HCT116 (cell line): ENCODE measurements at regions not wholly inside any gene's neighbourhood (a gene's known extent, or its start where the extent isn't known, plus 50 kb on each side); places are given as distances from the start of the nearest gene placed in this dataset.

Experiments used
- ATAC-seq: fragments of 200-7000 bp; cut with Tn5 transposase; 2 replicates; pipeline ENCODE4 v1.9.1; 2020; ENCODE audit warnings: mild to moderate bottlenecking, moderate library complexity
- BruUV-seq: library from RNA; stranded (reverse); fragments of 400-500 nt; replicated peaks from 2 replicates; lab custom pipeline; 2021; lab: Mats Ljungman, UMichigan
- CTCF ChIA-PET: fragments of 300-600 bp; sonication (Branson Sonifier 250); formaldehyde crosslinking; loops from one replicate; lab custom pipeline; 2021; ENCODE audit warnings: antibody characterized with exemption; lab: Charles Lee
- POLR2A ChIA-PET: fragments of 300-600, 350-600 bp; sonication (Branson Sonifier 250); formaldehyde crosslinking; loops from one replicate; lab custom pipeline; 2021; ENCODE audit warnings: antibody characterized with exemption; lab: Charles Lee
- RAD21 ChIA-PET, 2 experiments: fragments of 300-600 bp; sonication (Branson Sonifier 250); formaldehyde crosslinking; loops; one replicate each; lab custom pipeline; 2023; ENCODE audit warnings: low total read pairs in 2 of 2; ENCODE audit not compliant: uncharacterized antibody in 2 of 2, unreplicated experiment in 2 of 2, low non-redundant PET in 1 of 2; lab: Charles Lee
- DNase-seq: peaks from one replicate; pipeline ENCODE4 v3.0.0-alpha.2; 2010; ENCODE audit warnings: low read depth, low spot score
- H2AFZ ChIP-seq: fragments of 200-600 bp; shearing (Covaris generic), sonication (generic); 2 replicates; pipeline ENCODE4 v1.6.1; 2017; ENCODE audit warnings: low read depth, mixed run types, mixed read lengths, antibody characterized with exemption, low read length; ENCODE audit not compliant: poor library complexity, severe bottlenecking
- H3K27ac ChIP-seq: 2 replicates; pipeline ENCODE4 v1.5.1; 2012; ENCODE audit warnings: low read depth, low read length
- H3K27me3 ChIP-seq: fragments of 200-600 bp; sonication (generic); 2 replicates; pipeline ENCODE4 v1.6.1; 2016; ENCODE audit warnings: mixed run types, low read length, mixed read lengths; ENCODE audit not compliant: insufficient read depth
- H3K36me3 ChIP-seq, 2 experiments: fragments of 200-500 bp in 1 of 2; fragments of 200-600 bp in 1 of 2; sonication (Bioruptor generic) in 1 of 2; sonication (generic) in 1 of 2; 2 replicates each; pipeline versions ENCODE4 v1.5.1 to v1.6.1; 2014 to 2016; ENCODE audit warnings: low read length in 2 of 2, inconsistent platforms in 1 of 2, mixed read lengths in 1 of 2, mixed run types in 1 of 2; ENCODE audit not compliant: insufficient read depth in 2 of 2, control insufficient read depth in 1 of 2
- H3K4me1 ChIP-seq, 2 experiments: fragments of 200-600 bp in 1 of 2; sonication (generic) in 1 of 2; 2 replicates each; pipeline versions ENCODE4 v1.5.1 to v1.6.1; 2012 to 2017; ENCODE audit warnings: low read length in 2 of 2, inconsistent platforms in 1 of 2, mild to moderate bottlenecking in 1 of 2, mixed read lengths in 1 of 2, mixed run types in 1 of 2, moderate library complexity in 1 of 2; ENCODE audit not compliant: insufficient read depth in 2 of 2, control insufficient read depth in 1 of 2
- H3K4me2 ChIP-seq: fragments of 200-600 bp; sonication (generic); 2 replicates; pipeline ENCODE4 v1.6.1; 2017; ENCODE audit warnings: mixed run types, low read length, mixed read lengths
- H3K4me3 ChIP-seq, 2 experiments: fragments of 200-600 bp in 1 of 2; sonication (generic) in 1 of 2; replicated peaks in 1 of 2; 2 replicates each; pipeline ENCODE4 v1.5.1; 2011 to 2016; ENCODE audit warnings: low read length in 2 of 2, control low read depth in 1 of 2, low read depth in 1 of 2, mild to moderate bottlenecking in 1 of 2, mixed read lengths in 1 of 2, mixed run types in 1 of 2
- H3K79me2 ChIP-seq: fragments of 200-600 bp; sonication (generic); 2 replicates; pipeline ENCODE4 v1.6.1; 2017; ENCODE audit warnings: mild to moderate bottlenecking, mixed run types, low read length, moderate library complexity, mixed read lengths; ENCODE audit not compliant: insufficient read depth
- H3K9ac ChIP-seq: fragments of 200-600 bp; sonication (generic); 2 replicates; pipeline ENCODE4 v1.6.1; 2016; ENCODE audit warnings: low read length, mixed read lengths
- H3K9me2 ChIP-seq: fragments of 200-600 bp; sonication (generic), shearing (Covaris generic); 2 replicates; pipeline ENCODE4 v1.6.1; 2017; ENCODE audit warnings: mixed run types, mild to moderate bottlenecking, moderate library complexity; ENCODE audit not compliant: insufficient read depth
- H3K9me3 ChIP-seq, 2 experiments: fragments of 200-500 bp in 1 of 2; fragments of 200-600 bp in 1 of 2; sonication (Bioruptor generic) in 1 of 2; sonication (generic) in 1 of 2; 2 replicates each; pipeline ENCODE4 v1.6.1; 2014 to 2017; ENCODE audit warnings: low read length in 2 of 2, mixed read lengths in 2 of 2, inconsistent platforms in 1 of 2, low read depth in 1 of 2, mild to moderate bottlenecking in 1 of 2, mixed run types in 1 of 2, moderate library complexity in 1 of 2; ENCODE audit not compliant: control insufficient read depth in 1 of 2, insufficient read depth in 1 of 2
- H4K20me1 ChIP-seq: fragments of 200-600 bp; sonication (generic), shearing (Covaris generic); 2 replicates; pipeline ENCODE4 v1.6.1; 2017; ENCODE audit warnings: mixed run types, mild to moderate bottlenecking, moderate library complexity; ENCODE audit not compliant: insufficient read depth
- CBX3 ChIP-seq: IDR thresholded peaks from 2 replicates; pipeline ENCODE4 v1.6.1; 2012; ENCODE audit warnings: low read depth
- ELF1 ChIP-seq: IDR thresholded peaks from 2 replicates; pipeline ENCODE4 v1.6.1; 2012; ENCODE audit warnings: low read depth, borderline replicate concordance
- POLR2A ChIP-seq: IDR thresholded peaks from 2 replicates; pipeline ENCODE4 v1.7.0; 2011; ENCODE audit warnings: borderline replicate concordance; ENCODE audit not compliant: insufficient read depth, insufficient read length; ENCODE audit errors: extremely low read depth
- POLR2AphosphoS5 ChIP-seq: IDR thresholded peaks from 2 replicates; pipeline ENCODE4 v1.6.1; 2011; ENCODE audit warnings: mild to moderate bottlenecking, low read depth, low read length, moderate library complexity
- SIN3A ChIP-seq: IDR thresholded peaks from 2 replicates; pipeline ENCODE4 v1.6.1; 2012; ENCODE audit warnings: low read depth
- SP1 ChIP-seq: IDR thresholded peaks from 2 replicates; pipeline ENCODE4 v1.6.1; 2012; ENCODE audit warnings: low read depth
- YY1 ChIP-seq: IDR thresholded peaks from 2 replicates; pipeline ENCODE4 v1.6.1; 2011; ENCODE audit warnings: low read length, low read depth, moderate library complexity, mild to moderate bottlenecking; ENCODE audit not compliant: insufficient replicate concordance; ENCODE audit errors: extremely low read depth
- ZNF274 ChIP-seq: fragments of 200-500 bp; sonication (Bioruptor generic); IDR thresholded peaks from 2 replicates; pipeline ENCODE4 v1.6.1; 2014; ENCODE audit warnings: mild to moderate bottlenecking, low read depth, low read length, inconsistent platforms
- intact Hi-C: fragments of 100-400 bp; cut with micrococcal nuclease; formaldehyde crosslinking; loops from 2 replicates; pipeline ENCODE4 v1.10.0; 2022
- TF ChIP-seq, protein P1 (sequence below), 3 experiments: fragments of 200-600 bp in 1 of 3; sonication (generic) in 1 of 3; IDR thresholded peaks in 2 of 3; conservative IDR thresholded peaks in 1 of 3; 2 replicates each; pipeline ENCODE4 v1.5.1; 2012 to 2017; ENCODE audit warnings: low read depth in 2 of 3, low read length in 2 of 3, antibody characterized with exemption in 1 of 3, borderline replicate concordance in 1 of 3, control low read depth in 1 of 3, mild to moderate bottlenecking in 1 of 3, mixed read lengths in 1 of 3, mixed run types in 1 of 3, moderate library complexity in 1 of 3; ENCODE audit not compliant: insufficient read depth in 1 of 3
- TF ChIP-seq, protein P2 (sequence below): IDR thresholded peaks from 2 replicates; pipeline ENCODE4 v1.6.1; 2012
- TF ChIP-seq, protein P3 (sequence below): IDR thresholded peaks from 2 replicates; pipeline ENCODE4 v1.6.1; 2012; ENCODE audit warnings: low read depth
- TF ChIP-seq, protein P4 (sequence below): IDR thresholded peaks from 2 replicates; pipeline ENCODE4 v1.6.1; 2011; ENCODE audit warnings: mild to moderate bottlenecking, low read length, moderate library complexity; ENCODE audit not compliant: insufficient replicate concordance; ENCODE audit errors: extremely low read depth

DNA sequence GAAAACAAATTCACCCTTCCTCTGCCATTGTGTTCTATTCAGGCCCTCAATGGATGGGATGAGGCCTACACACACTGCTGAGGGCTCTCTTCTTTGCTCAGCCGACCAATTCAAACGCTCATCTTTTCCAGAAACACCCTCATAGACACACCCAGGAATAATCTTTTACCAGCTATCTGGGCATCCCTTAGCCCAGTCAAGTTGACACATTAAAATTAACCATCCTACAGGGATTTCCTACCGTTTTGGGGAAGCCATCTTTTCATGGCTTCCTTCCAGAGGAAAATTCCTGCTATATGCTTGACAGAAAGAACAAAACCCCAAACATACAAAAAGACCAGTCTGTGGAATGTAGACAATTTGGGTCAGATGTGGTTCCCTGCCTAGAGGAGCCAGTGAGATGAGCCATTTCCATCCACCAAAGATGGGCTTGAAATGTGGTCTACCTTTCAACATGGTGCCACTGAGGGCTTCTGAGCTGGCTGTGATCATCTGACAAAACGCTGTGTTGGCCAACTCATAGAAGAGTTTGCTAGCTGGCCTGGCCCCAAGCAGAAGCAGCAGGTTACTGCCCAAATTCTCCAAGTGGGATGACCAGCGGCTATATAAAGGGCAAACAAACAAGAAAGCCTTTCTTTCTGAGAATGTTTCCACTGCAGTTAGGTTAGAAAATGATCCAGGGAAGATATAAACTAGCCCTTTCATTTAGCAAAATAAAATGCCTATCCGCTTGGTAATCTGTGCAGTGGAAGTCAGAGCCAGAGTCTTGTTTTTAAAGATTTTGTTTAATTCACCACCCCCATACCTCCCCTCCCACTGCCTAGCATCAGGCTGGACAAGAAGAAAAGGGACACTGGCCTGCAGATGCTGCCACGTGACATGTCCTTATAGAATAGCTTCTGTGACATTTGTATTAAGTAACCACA, 69.1 kb upstream of the MRPS6 start:
- no peak for TF ChIP-seq POLR2A
- no peak for TF ChIP-seq ZNF274
- no peak for TF ChIP-seq SP1
- TF ChIP-seq SIN3A, result no peak
- no peak for TF ChIP-seq POLR2AphosphoS5
- TF ChIP-seq, protein P1, sequence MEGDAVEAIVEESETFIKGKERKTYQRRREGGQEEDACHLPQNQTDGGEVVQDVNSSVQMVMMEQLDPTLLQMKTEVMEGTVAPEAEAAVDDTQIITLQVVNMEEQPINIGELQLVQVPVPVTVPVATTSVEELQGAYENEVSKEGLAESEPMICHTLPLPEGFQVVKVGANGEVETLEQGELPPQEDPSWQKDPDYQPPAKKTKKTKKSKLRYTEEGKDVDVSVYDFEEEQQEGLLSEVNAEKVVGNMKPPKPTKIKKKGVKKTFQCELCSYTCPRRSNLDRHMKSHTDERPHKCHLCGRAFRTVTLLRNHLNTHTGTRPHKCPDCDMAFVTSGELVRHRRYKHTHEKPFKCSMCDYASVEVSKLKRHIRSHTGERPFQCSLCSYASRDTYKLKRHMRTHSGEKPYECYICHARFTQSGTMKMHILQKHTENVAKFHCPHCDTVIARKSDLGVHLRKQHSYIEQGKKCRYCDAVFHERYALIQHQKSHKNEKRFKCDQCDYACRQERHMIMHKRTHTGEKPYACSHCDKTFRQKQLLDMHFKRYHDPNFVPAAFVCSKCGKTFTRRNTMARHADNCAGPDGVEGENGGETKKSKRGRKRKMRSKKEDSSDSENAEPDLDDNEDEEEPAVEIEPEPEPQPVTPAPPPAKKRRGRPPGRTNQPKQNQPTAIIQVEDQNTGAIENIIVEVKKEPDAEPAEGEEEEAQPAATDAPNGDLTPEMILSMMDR (IDR thresholded peaks at IDR 0.05 in 2 of 3, conservative IDR thresholded peaks at IDR 0.05 in 1 of 3; ENCODE audit: borderline replicate concordance in 1 of 3, insufficient read depth in 1 of 3, low read depth in 2 of 3, low read length in 2 of 3), result no peak
- TF ChIP-seq, protein P2, sequence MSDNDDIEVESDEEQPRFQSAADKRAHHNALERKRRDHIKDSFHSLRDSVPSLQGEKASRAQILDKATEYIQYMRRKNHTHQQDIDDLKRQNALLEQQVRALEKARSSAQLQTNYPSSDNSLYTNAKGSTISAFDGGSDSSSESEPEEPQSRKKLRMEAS, result no peak
- TF ChIP-seq, protein P3, sequence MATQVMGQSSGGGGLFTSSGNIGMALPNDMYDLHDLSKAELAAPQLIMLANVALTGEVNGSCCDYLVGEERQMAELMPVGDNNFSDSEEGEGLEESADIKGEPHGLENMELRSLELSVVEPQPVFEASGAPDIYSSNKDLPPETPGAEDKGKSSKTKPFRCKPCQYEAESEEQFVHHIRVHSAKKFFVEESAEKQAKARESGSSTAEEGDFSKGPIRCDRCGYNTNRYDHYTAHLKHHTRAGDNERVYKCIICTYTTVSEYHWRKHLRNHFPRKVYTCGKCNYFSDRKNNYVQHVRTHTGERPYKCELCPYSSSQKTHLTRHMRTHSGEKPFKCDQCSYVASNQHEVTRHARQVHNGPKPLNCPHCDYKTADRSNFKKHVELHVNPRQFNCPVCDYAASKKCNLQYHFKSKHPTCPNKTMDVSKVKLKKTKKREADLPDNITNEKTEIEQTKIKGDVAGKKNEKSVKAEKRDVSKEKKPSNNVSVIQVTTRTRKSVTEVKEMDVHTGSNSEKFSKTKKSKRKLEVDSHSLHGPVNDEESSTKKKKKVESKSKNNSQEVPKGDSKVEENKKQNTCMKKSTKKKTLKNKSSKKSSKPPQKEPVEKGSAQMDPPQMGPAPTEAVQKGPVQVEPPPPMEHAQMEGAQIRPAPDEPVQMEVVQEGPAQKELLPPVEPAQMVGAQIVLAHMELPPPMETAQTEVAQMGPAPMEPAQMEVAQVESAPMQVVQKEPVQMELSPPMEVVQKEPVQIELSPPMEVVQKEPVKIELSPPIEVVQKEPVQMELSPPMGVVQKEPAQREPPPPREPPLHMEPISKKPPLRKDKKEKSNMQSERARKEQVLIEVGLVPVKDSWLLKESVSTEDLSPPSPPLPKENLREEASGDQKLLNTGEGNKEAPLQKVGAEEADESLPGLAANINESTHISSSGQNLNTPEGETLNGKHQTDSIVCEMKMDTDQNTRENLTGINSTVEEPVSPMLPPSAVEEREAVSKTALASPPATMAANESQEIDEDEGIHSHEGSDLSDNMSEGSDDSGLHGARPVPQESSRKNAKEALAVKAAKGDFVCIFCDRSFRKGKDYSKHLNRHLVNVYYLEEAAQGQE, result no peak
- TF ChIP-seq CBX3, result no peak
- TF ChIP-seq ELF1, result no peak
- TF ChIP-seq, protein P4, sequence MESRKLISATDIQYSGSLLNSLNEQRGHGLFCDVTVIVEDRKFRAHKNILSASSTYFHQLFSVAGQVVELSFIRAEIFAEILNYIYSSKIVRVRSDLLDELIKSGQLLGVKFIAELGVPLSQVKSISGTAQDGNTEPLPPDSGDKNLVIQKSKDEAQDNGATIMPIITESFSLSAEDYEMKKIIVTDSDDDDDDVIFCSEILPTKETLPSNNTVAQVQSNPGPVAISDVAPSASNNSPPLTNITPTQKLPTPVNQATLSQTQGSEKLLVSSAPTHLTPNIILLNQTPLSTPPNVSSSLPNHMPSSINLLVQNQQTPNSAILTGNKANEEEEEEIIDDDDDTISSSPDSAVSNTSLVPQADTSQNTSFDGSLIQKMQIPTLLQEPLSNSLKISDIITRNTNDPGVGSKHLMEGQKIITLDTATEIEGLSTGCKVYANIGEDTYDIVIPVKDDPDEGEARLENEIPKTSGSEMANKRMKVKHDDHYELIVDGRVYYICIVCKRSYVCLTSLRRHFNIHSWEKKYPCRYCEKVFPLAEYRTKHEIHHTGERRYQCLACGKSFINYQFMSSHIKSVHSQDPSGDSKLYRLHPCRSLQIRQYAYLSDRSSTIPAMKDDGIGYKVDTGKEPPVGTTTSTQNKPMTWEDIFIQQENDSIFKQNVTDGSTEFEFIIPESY, result no peak
- TF ChIP-seq YY1, result no peak
- TF ChIP-seq, all 23 proteins: peak for 0

More for the DNA sequence above, 69.1 kb upstream of the MRPS6 start:
- DNase-seq, result no peak
- ChIA-PET POLR2A (no interaction called here), RAD21 (interaction anchor here in 1 of 2 experiments (0.6 kb wide), 1 partner anchor 43 kb away, joined by 3 read pairs; no protein-coding TSS in a partner anchor), CTCF (no interaction called here)
- Histone ChIP-seq H3K79me2 (no peaks in the 10 kb centered on the region), H3K4me3 (no peak overlapping the region), H3K9ac (no peak overlapping the region), H3K9me2 (no peaks in the 10 kb centered on the region), H3K4me1 (no peaks in the 10 kb centered on the region), H3K9me3 (no peaks in the 10 kb centered on the region), H4K20me1 (no peaks in the 10 kb centered on the region), H3K36me3 (no peaks in the 10 kb centered on the region), H3K27me3 (no peaks in the 10 kb centered on the region), H2AFZ (no peak overlapping the region), H3K27ac (no peak overlapping the region), H3K4me2 (no peak overlapping the region)
- intact Hi-C loops, result no loop called here
- BruUV-seq, result no TSS peak
- ATAC-seq, result no peak
